ENCODE measurements at regions not wholly inside any gene's neighbourhood (a gene's known extent, or its start where the extent isn't known, plus 50 kb on each side); places are given as distances from the start of the nearest gene placed in this dataset.
"Not testable (repeated sequence)": the region's sequence is repeated elsewhere in the genome, so short reads cannot be mapped to it uniquely, and the experiment has no call there.

- Histone ChIP-seq H3K27ac (ENCODE audit: low read length) (no peak overlapping the region), H3K4me1 (ENCODE audit: insufficient read depth, low read length) (no peaks in the 10 kb centered on the region), H3K9ac (ENCODE audit: low read depth, low read length) (no peak overlapping the region), H3K9me3 (ENCODE audit: insufficient read depth, low read depth, low read length) (no peaks in the 10 kb centered on the region), H3K27me3 (ENCODE audit: insufficient read depth, low read length) (no peaks in the 10 kb centered on the region), H3K4me3 (ENCODE audit: low read length) (no peak overlapping the region), H3K36me3 (ENCODE audit: insufficient read depth, low read depth, low read length) (no peaks in the 10 kb centered on the region)
Observed at GRCh38 chr7:153628825-153629224, 423.4 kb upstream of the DPP6 start.

GRCh38 chr7:153638821-153639435 is 413.3 kb upstream of the DPP6 start:
- H3K4me3 ChIP-seq (ENCODE audit: low read length): no peak overlapping the region
- no peaks in the 10 kb centered on the region for H3K27me3 ChIP-seq (ENCODE audit: insufficient read depth, low read length)
- no peaks in the 10 kb centered on the region for H3K36me3 ChIP-seq (ENCODE audit: insufficient read depth, low read depth, low read length)
- H3K4me1 ChIP-seq (ENCODE audit: insufficient read depth, low read length): no peaks in the 10 kb centered on the region
- H3K9ac ChIP-seq (ENCODE audit: low read depth, low read length): no peak overlapping the region
- no peak overlapping the region for H3K27ac ChIP-seq (ENCODE audit: low read length)
- H3K9me3 ChIP-seq (ENCODE audit: insufficient read depth, low read depth, low read length): peaks cover 12% of the 10 kb centered on the region

- Histone ChIP-seq H3K4me3 (ENCODE audit: low read length) (no peak overlapping the region), H3K9me3 (ENCODE audit: insufficient read depth, low read depth, low read length) (peaks cover 21% of the 10 kb centered on the region), H3K27me3 (ENCODE audit: insufficient read depth, low read length) (no peaks in the 10 kb centered on the region)
Observed at GRCh38 chr7:153640586-153640985, 411.6 kb upstream of the DPP6 start.

GRCh38 chr7:153641199-153641598 is 411.0 kb upstream of the DPP6 start:
- peaks cover 21% of the 10 kb centered on the region for H3K9me3 ChIP-seq (ENCODE audit: insufficient read depth, low read depth, low read length)
- H3K9ac ChIP-seq (ENCODE audit: low read depth, low read length): no peak overlapping the region
- H3K27ac ChIP-seq (ENCODE audit: low read length): no peak overlapping the region
- H3K27me3 ChIP-seq (ENCODE audit: insufficient read depth, low read length): no peaks in the 10 kb centered on the region
- H3K4me1 ChIP-seq (ENCODE audit: insufficient read depth, low read length): no peaks in the 10 kb centered on the region
- no peaks in the 10 kb centered on the region for H3K36me3 ChIP-seq (ENCODE audit: insufficient read depth, low read depth, low read length)
- no peak overlapping the region for H3K4me3 ChIP-seq (ENCODE audit: low read length)

More at GRCh38 chr7:153640586-153640985, 411.6 kb upstream of the DPP6 start:
- Histone ChIP-seq H3K4me1 (ENCODE audit: insufficient read depth, low read length) (no peaks in the 10 kb centered on the region), H3K9ac (ENCODE audit: low read depth, low read length) (no peak overlapping the region), H3K36me3 (ENCODE audit: insufficient read depth, low read depth, low read length) (no peaks in the 10 kb centered on the region), H3K27ac (ENCODE audit: low read length) (no peak overlapping the region)

GRCh38 chr7:153642989-153643388 is 409.2 kb upstream of the DPP6 start:
- no peaks in the 10 kb centered on the region for H3K36me3 ChIP-seq (ENCODE audit: insufficient read depth, low read depth, low read length)
- H3K4me3 ChIP-seq (ENCODE audit: low read length): no peak overlapping the region
- H3K27me3 ChIP-seq (ENCODE audit: insufficient read depth, low read length): no peaks in the 10 kb centered on the region
- H3K4me1 ChIP-seq (ENCODE audit: insufficient read depth, low read length): no peaks in the 10 kb centered on the region
- H3K27ac ChIP-seq (ENCODE audit: low read length): no peak overlapping the region
- H3K9ac ChIP-seq (ENCODE audit: low read depth, low read length): no peak overlapping the region
- H3K9me3 ChIP-seq (ENCODE audit: insufficient read depth, low read depth, low read length): peaks cover 15% of the 10 kb centered on the region

GRCh38 chr7:153657182-153657800 is 394.9 kb upstream of the DPP6 start:
- Histone ChIP-seq H3K4me1 (ENCODE audit: insufficient read depth, low read length) (no peaks in the 10 kb centered on the region), H3K27ac (ENCODE audit: low read length) (no peak overlapping the region), H3K27me3 (ENCODE audit: insufficient read depth, low read length) (peaks cover 31% of the 10 kb centered on the region), H3K9me3 (ENCODE audit: insufficient read depth, low read depth, low read length) (peaks cover 20% of the 10 kb centered on the region; the same call in 1 of the 2 replicates), H3K4me3 (ENCODE audit: low read length) (no peak overlapping the region), H3K9ac (ENCODE audit: low read depth, low read length) (no peak overlapping the region), H3K36me3 (ENCODE audit: insufficient read depth, low read depth, low read length) (no peaks in the 10 kb centered on the region)

- Histone ChIP-seq H3K9me3 (ENCODE audit: insufficient read depth, low read depth, low read length) (peaks cover 18% of the 10 kb centered on the region), H3K9ac (ENCODE audit: low read depth, low read length) (no peak overlapping the region), H3K27ac (ENCODE audit: low read length) (no peak overlapping the region), H3K4me3 (ENCODE audit: low read length) (no peak overlapping the region), H3K4me1 (ENCODE audit: insufficient read depth, low read length) (no peaks in the 10 kb centered on the region), H3K27me3 (ENCODE audit: insufficient read depth, low read length) (no peaks in the 10 kb centered on the region), H3K36me3 (ENCODE audit: insufficient read depth, low read depth, low read length) (no peaks in the 10 kb centered on the region)
Observed at GRCh38 chr7:153675131-153675530, 377.1 kb upstream of the DPP6 start.

- no peaks in the 10 kb centered on the region for H3K36me3 ChIP-seq (ENCODE audit: insufficient read depth, low read depth, low read length)
- no peak overlapping the region for H3K4me3 ChIP-seq (ENCODE audit: low read length)
- no peaks in the 10 kb centered on the region for H3K4me1 ChIP-seq (ENCODE audit: insufficient read depth, low read length)
- no peaks in the 10 kb centered on the region for H3K27me3 ChIP-seq (ENCODE audit: insufficient read depth, low read length)
- no peak overlapping the region for H3K9ac ChIP-seq (ENCODE audit: low read depth, low read length)
- H3K9me3 ChIP-seq (ENCODE audit: insufficient read depth, low read depth, low read length): no peaks in the 10 kb centered on the region
- no peak overlapping the region for H3K27ac ChIP-seq (ENCODE audit: low read length)
Observed at GRCh38 chr7:153682628-153683027, 369.6 kb upstream of the DPP6 start.

GRCh38 chr7:153696242-153696641 is 356.0 kb upstream of the DPP6 start:
- no peak overlapping the region for H3K27ac ChIP-seq (ENCODE audit: low read length)
- no peak overlapping the region for H3K9ac ChIP-seq (ENCODE audit: low read depth, low read length)
- no peaks in the 10 kb centered on the region for H3K9me3 ChIP-seq (ENCODE audit: insufficient read depth, low read depth, low read length)
- no peaks in the 10 kb centered on the region for H3K36me3 ChIP-seq (ENCODE audit: insufficient read depth, low read depth, low read length)
- no peak overlapping the region for H3K4me3 ChIP-seq (ENCODE audit: low read length)
- H3K4me1 ChIP-seq (ENCODE audit: insufficient read depth, low read length): no peaks in the 10 kb centered on the region; the same call in 1 of the 2 replicates
- no peaks in the 10 kb centered on the region for H3K27me3 ChIP-seq (ENCODE audit: insufficient read depth, low read length)

GRCh38 chr7:153698046-153698445 is 354.2 kb upstream of the DPP6 start:
- Histone ChIP-seq H3K9ac (ENCODE audit: low read depth, low read length) (no peak overlapping the region), H3K27me3 (ENCODE audit: insufficient read depth, low read length) (no peaks in the 10 kb centered on the region), H3K4me3 (ENCODE audit: low read length) (no peak overlapping the region), H3K9me3 (ENCODE audit: insufficient read depth, low read depth, low read length) (no peaks in the 10 kb centered on the region), H3K36me3 (ENCODE audit: insufficient read depth, low read depth, low read length) (no peaks in the 10 kb centered on the region), H3K4me1 (ENCODE audit: insufficient read depth, low read length) (no peaks in the 10 kb centered on the region), H3K27ac (ENCODE audit: low read length) (no peak overlapping the region)

- H3K4me3 ChIP-seq (ENCODE audit: low read length): no peak overlapping the region
- no peaks in the 10 kb centered on the region for H3K27me3 ChIP-seq (ENCODE audit: insufficient read depth, low read length)
- no peak overlapping the region for H3K9ac ChIP-seq (ENCODE audit: low read depth, low read length)
- H3K27ac ChIP-seq (ENCODE audit: low read length): no peak overlapping the region
- peaks cover 3% of the 10 kb centered on the region; the same call in 1 of the 2 replicates for H3K9me3 ChIP-seq (ENCODE audit: insufficient read depth, low read depth, low read length)
- H3K36me3 ChIP-seq (ENCODE audit: insufficient read depth, low read depth, low read length): no peaks in the 10 kb centered on the region
- no peaks in the 10 kb centered on the region for H3K4me1 ChIP-seq (ENCODE audit: insufficient read depth, low read length)
Observed at GRCh38 chr7:153701678-153702077, 350.5 kb upstream of the DPP6 start.

- not testable (repeated sequence) for H3K4me1 ChIP-seq (ENCODE audit: insufficient read depth, low read length); H3K27me3 ChIP-seq (ENCODE audit: insufficient read depth, low read length); H3K4me3 ChIP-seq (ENCODE audit: low read length); H3K9ac ChIP-seq (ENCODE audit: low read depth, low read length); H3K9me3 ChIP-seq (ENCODE audit: insufficient read depth, low read depth, low read length); H3K36me3 ChIP-seq (ENCODE audit: insufficient read depth, low read depth, low read length); H3K27ac ChIP-seq (ENCODE audit: low read length)
Observed at GRCh38 chr7:153723892-153724291, 328.3 kb upstream of the DPP6 start.

Measured in iPS-20b (cell line).